GM19238 (cell line): ENCODE measurements at regions not wholly inside any gene's neighbourhood (a gene's known extent, or its start where the extent isn't known, plus 50 kb on each side); places are given as distances from the start of the nearest gene placed in this dataset.
"Not testable (repeated sequence)": the region's sequence is repeated elsewhere in the genome, so short reads cannot be mapped to it uniquely, and the experiment has no call there.

Experiments
- DNase-seq: peaks from one replicate; pipeline ENCODE4 v3.0.0; 2011; ENCODE audit warnings: low spot score; ENCODE audit not compliant: insufficient read length

- DNase-seq: no peak
Measured at GRCh38 chr7:68581417-68581816, 1016.9 kb upstream of the AUTS2 start.

- no peak for DNase-seq
Measured at GRCh38 chr7:68587599-68587998, 1010.7 kb upstream of the AUTS2 start.

GRCh38 chr7:68601826-68602225, 996.4 kb upstream of the AUTS2 start:
- DNase-seq: no peak

GRCh38 chr7:68604541-68604940, 993.7 kb upstream of the AUTS2 start:
- DNase-seq: no peak

GRCh38 chr7:68610701-68611100, 987.6 kb upstream of the AUTS2 start:
- DNase-seq: no peak

- DNase-seq: no peak
Measured at GRCh38 chr7:68613405-68613804, 984.9 kb upstream of the AUTS2 start.

- DNase-seq: no peak
Measured at GRCh38 chr7:68613897-68614296, 984.4 kb upstream of the AUTS2 start.

GRCh38 chr7:68619526-68619925, 978.7 kb upstream of the AUTS2 start:
- DNase-seq: no peak

GRCh38 chr7:68622500-68622899, 975.8 kb upstream of the AUTS2 start:
- DNase-seq: no peak

GRCh38 chr7:68623030-68623429, 975.2 kb upstream of the AUTS2 start:
- no peak for DNase-seq

- DNase-seq: no peak
Measured at GRCh38 chr7:68627247-68627864, 970.9 kb upstream of the AUTS2 start.

- DNase-seq: not testable (repeated sequence)
Measured at GRCh38 chr7:68630914-68631313, 967.4 kb upstream of the AUTS2 start.

- DNase-seq: no peak
Measured at GRCh38 chr7:68640103-68640502, 958.2 kb upstream of the AUTS2 start.

GRCh38 chr7:68642727-68643126, 955.5 kb upstream of the AUTS2 start:
- no peak for DNase-seq

- no peak for DNase-seq
Measured at GRCh38 chr7:68663392-68663791, 934.9 kb upstream of the AUTS2 start.

- DNase-seq: no peak
Measured at GRCh38 chr7:68671046-68671445, 927.2 kb upstream of the AUTS2 start.

GRCh38 chr7:68671671-68672070, 926.6 kb upstream of the AUTS2 start:
- no peak for DNase-seq

GRCh38 chr7:68674826-68675225, 923.4 kb upstream of the AUTS2 start:
- DNase-seq: no peak

- DNase-seq: no peak
Measured at GRCh38 chr7:68676813-68677535, 921.3 kb upstream of the AUTS2 start.

GRCh38 chr7:68678196-68678595, 920.1 kb upstream of the AUTS2 start:
- DNase-seq: no peak

GRCh38 chr7:68679459-68680234, 918.6 kb upstream of the AUTS2 start:
- DNase-seq: no peak

- no peak for DNase-seq
Measured at GRCh38 chr7:68680235-68680872, 917.9 kb upstream of the AUTS2 start.
